Fibroblast of skin of back (primary cell): ENCODE measurements at regions not wholly inside any gene's neighbourhood (a gene's known extent, or its start where the extent isn't known, plus 50 kb on each side); places are given as distances from the start of the nearest gene placed in this dataset.
A peak's percentile ranks its signal among the peaks of the same experiment; 100 is the strongest.

Experiments
- DNase-seq: peaks from one replicate; pipeline ENCODE4 v3.0.0-alpha.2; 2013

- no peak for DNase-seq
These were observed 314.3 kb downstream of the TNS1 start for GRCh38 chr2:217688494-217688893.

GRCh38 chr2:217687771-217688170 is 315.0 kb downstream of the TNS1 start:
- no peak for DNase-seq

GRCh38 chr2:217685255-217685605 is 317.6 kb downstream of the TNS1 start:
- DNase-seq: peak; percentile 97

GRCh38 chr2:217684431-217685254 is 318.2 kb downstream of the TNS1 start:
- DNase-seq: no peak

- DNase-seq: no peak
These were observed 319.5 kb downstream of the TNS1 start for GRCh38 chr2:217683106-217683870.

GRCh38 chr2:217681791-217682190 is 321.0 kb downstream of the TNS1 start:
- DNase-seq: no peak

- DNase-seq: no peak
These were observed 322.4 kb downstream of the TNS1 start for GRCh38 chr2:217680381-217680780.

- DNase-seq: no peak
These were observed 329.2 kb downstream of the TNS1 start for GRCh38 chr2:217673627-217674026.

- DNase-seq: no peak
These were observed 330.3 kb downstream of the TNS1 start for GRCh38 chr2:217672472-217672871.

GRCh38 chr2:217671871-217672270 is 330.9 kb downstream of the TNS1 start:
- no peak for DNase-seq

- no peak for DNase-seq
These were observed 331.7 kb downstream of the TNS1 start for GRCh38 chr2:217671075-217671474.

- peak; percentile 77 for DNase-seq
These were observed 333.0 kb downstream of the TNS1 start for GRCh38 chr2:217669831-217670230.

- peak; percentile 73 for DNase-seq
These were observed 335.3 kb downstream of the TNS1 start for GRCh38 chr2:217667512-217667911.

GRCh38 chr2:217667035-217667434 is 335.8 kb downstream of the TNS1 start:
- no peak for DNase-seq

GRCh38 chr2:217666338-217666737 is 336.5 kb downstream of the TNS1 start:
- peak; percentile 78 for DNase-seq

GRCh38 chr2:217664761-217665160 is 338.0 kb downstream of the TNS1 start:
- DNase-seq: no peak

- DNase-seq: peak; percentile 78
These were observed 339.7 kb downstream of the TNS1 start for GRCh38 chr2:217662984-217663602.

- peak; percentile 60 for DNase-seq
These were observed 341.4 kb downstream of the TNS1 start for GRCh38 chr2:217661378-217661777.

GRCh38 chr2:217660423-217660822 is 342.4 kb downstream of the TNS1 start:
- DNase-seq: no peak

- DNase-seq: no peak
These were observed 344.0 kb downstream of the TNS1 start for GRCh38 chr2:217658806-217659205.

- DNase-seq: no peak
These were observed 345.5 kb downstream of the TNS1 start for GRCh38 chr2:217657252-217657651.

- no peak for DNase-seq
These were observed 346.5 kb downstream of the TNS1 start for GRCh38 chr2:217656316-217656715.

- DNase-seq: peak; percentile 63
These were observed 347.1 kb downstream of the TNS1 start for GRCh38 chr2:217655651-217656050.

GRCh38 chr2:217654168-217654567 is 348.6 kb downstream of the TNS1 start:
- no peak for DNase-seq
